OCI-LY1 (cell line): ENCODE measurements at regions not wholly inside any gene's neighbourhood (a gene's known extent, or its start where the extent isn't known, plus 50 kb on each side); places are given as distances from the start of the nearest gene placed in this dataset.

Source experiments
- H2AFZ ChIP-seq: fragments of 200-600 bp; sonication (generic), shearing (Covaris generic); 2 replicates; pipeline ENCODE4 v1.6.0; 2014; ENCODE audit warnings: antibody characterized with exemption, mild to moderate bottlenecking, low read length
- H3F3A ChIP-seq: fragments of 200-600 bp; sonication (generic), shearing (Covaris generic); 2 replicates; pipeline ENCODE4 v1.6.0; 2014; ENCODE audit warnings: mild to moderate bottlenecking, antibody characterized with exemption, low read length, moderate library complexity; ENCODE audit not compliant: insufficient read depth
- H3K27ac ChIP-seq: fragments of 200-600 bp; sonication (generic); 2 replicates; pipeline ENCODE4 v1.5.1; 2014; ENCODE audit warnings: low read length, mixed run types, mild to moderate bottlenecking, low read depth; ENCODE audit not compliant: poor library complexity, severe bottlenecking
- H3K27me3 ChIP-seq: fragments of 200-600 bp; sonication (generic); 2 replicates; pipeline ENCODE4 v1.6.0; 2014; ENCODE audit warnings: antibody characterized with exemption, mild to moderate bottlenecking, low read length, moderate library complexity; ENCODE audit not compliant: insufficient read depth
- H3K36me3 ChIP-seq: fragments of 200-600 bp; sonication (generic); 2 replicates; pipeline ENCODE4 v1.6.1; 2014; ENCODE audit warnings: mild to moderate bottlenecking, antibody characterized with exemption, low read length, moderate library complexity, mixed read lengths; ENCODE audit not compliant: insufficient read depth
- H3K4me1 ChIP-seq: fragments of 200-600 bp; sonication (generic); 2 replicates; pipeline ENCODE4 v1.5.1; 2014; ENCODE audit warnings: mild to moderate bottlenecking, low read length, moderate library complexity; ENCODE audit not compliant: insufficient read depth, severe bottlenecking
- H3K4me2 ChIP-seq: fragments of 200-600 bp; sonication (generic), shearing (Covaris generic); 2 replicates; pipeline ENCODE4 v1.6.1; 2014; ENCODE audit warnings: low read length
- H3K4me3 ChIP-seq: fragments of 200-600 bp; sonication (generic); 2 replicates; pipeline ENCODE4 v1.5.1; 2014; ENCODE audit warnings: low read length, low read depth, mild to moderate bottlenecking, mixed read lengths; ENCODE audit not compliant: poor library complexity, severe bottlenecking
- H3K79me2 ChIP-seq: fragments of 200-600 bp; shearing (Covaris generic); 2 replicates; pipeline ENCODE4 v1.6.1; 2016; ENCODE audit warnings: mixed run types, low read length, mixed read lengths; ENCODE audit not compliant: insufficient read depth
- H3K9ac ChIP-seq: fragments of 200-600 bp; sonication (generic), shearing (Covaris generic); 2 replicates; pipeline ENCODE4 v1.6.1; 2014; ENCODE audit warnings: mild to moderate bottlenecking, low read length, mixed read lengths
- H3K9me2 ChIP-seq: fragments of 200-600 bp; sonication (generic), shearing (Covaris generic); 2 replicates; pipeline ENCODE4 v1.6.1; 2014; ENCODE audit warnings: low read depth, mild to moderate bottlenecking, low read length, mixed read lengths
- H3K9me3 ChIP-seq: fragments of 200-600 bp; shearing (Covaris generic); 2 replicates; pipeline ENCODE4 v1.6.1; 2014; ENCODE audit warnings: low read length, mixed read lengths
- H4K20me1 ChIP-seq: fragments of 200-600 bp; sonication (generic), shearing (Covaris generic); 2 replicates; pipeline ENCODE4 v1.6.0; 2016; ENCODE audit warnings: mild to moderate bottlenecking, low read length; ENCODE audit not compliant: insufficient read depth
- CTCF ChIP-seq: fragments of 200-600 bp; sonication (generic), shearing (Covaris generic); IDR thresholded peaks from 2 replicates; pipeline ENCODE4 v1.5.1; 2017; ENCODE audit warnings: mild to moderate bottlenecking, antibody characterized with exemption, low read length, moderate library complexity, mixed read lengths
- EZH2 ChIP-seq: fragments of 200-600 bp; sonication (generic), shearing (Covaris generic); IDR thresholded peaks from 2 replicates; pipeline ENCODE4 v1.8.0; 2017; ENCODE audit warnings: borderline replicate concordance, mixed run types, mild to moderate bottlenecking, antibody characterized with exemption, low read length, moderate library complexity, mixed read lengths

GRCh38 chr14:26928019-26928418 lies 330.2 kb upstream of the NOVA1 start:
- Histone ChIP-seq H3F3A (no peaks in the 10 kb centered on the region), H2AFZ (no peak overlapping the region), H3K36me3 (no peaks in the 10 kb centered on the region), H3K9me3 (no peaks in the 10 kb centered on the region), H3K27me3 (no peaks in the 10 kb centered on the region), H3K4me2 (no peak overlapping the region), H3K9me2 (no peaks in the 10 kb centered on the region), H3K4me3 (no peak overlapping the region), H3K27ac (no peak overlapping the region), H3K79me2 (no peaks in the 10 kb centered on the region), H3K4me1 (no peaks in the 10 kb centered on the region), H3K9ac (no peak overlapping the region), H4K20me1 (no peaks in the 10 kb centered on the region)
- TF ChIP-seq CTCF, result no peak
- no peak for TF ChIP-seq EZH2

GRCh38 chr14:26929361-26929760 lies 331.5 kb upstream of the NOVA1 start:
- Histone ChIP-seq H2AFZ (no peak overlapping the region), H3K9me2 (no peaks in the 10 kb centered on the region), H3K27ac (no peak overlapping the region), H3K79me2 (no peaks in the 10 kb centered on the region), H3K27me3 (no peaks in the 10 kb centered on the region), H3K36me3 (no peaks in the 10 kb centered on the region), H3K9ac (no peak overlapping the region), H3K4me3 (no peak overlapping the region), H3K4me2 (no peak overlapping the region), H3F3A (no peaks in the 10 kb centered on the region), H4K20me1 (no peaks in the 10 kb centered on the region), H3K9me3 (no peaks in the 10 kb centered on the region), H3K4me1 (no peaks in the 10 kb centered on the region)
- TF ChIP-seq EZH2, result no peak
- no peak for TF ChIP-seq CTCF

GRCh38 chr14:26930576-26930975 lies 332.7 kb upstream of the NOVA1 start:
- H3K9me2 ChIP-seq, result no peaks in the 10 kb centered on the region
- H3K27ac ChIP-seq, result no peak overlapping the region
- no peak overlapping the region for H3K9ac ChIP-seq
- H3K36me3 ChIP-seq, result no peaks in the 10 kb centered on the region
- H3K4me1 ChIP-seq, result no peaks in the 10 kb centered on the region
- H2AFZ ChIP-seq, result no peak overlapping the region
- H3K4me2 ChIP-seq, result no peak overlapping the region
- H3K79me2 ChIP-seq, result no peaks in the 10 kb centered on the region
- H3K27me3 ChIP-seq, result no peaks in the 10 kb centered on the region
- no peak overlapping the region for H3K4me3 ChIP-seq
- H4K20me1 ChIP-seq, result no peaks in the 10 kb centered on the region
- H3K9me3 ChIP-seq, result no peaks in the 10 kb centered on the region
- no peak for TF ChIP-seq EZH2
- TF ChIP-seq CTCF, result no peak
- no peaks in the 10 kb centered on the region for H3F3A ChIP-seq
